Activated B cell treated with CpG ODN at 0.5 μM for 24 hours (primary cell): ENCODE measurements at regions not wholly inside any gene's neighbourhood (a gene's known extent, or its start where the extent isn't known, plus 50 kb on each side); places are given as distances from the start of the nearest gene placed in this dataset.

Source experiments
- ATAC-seq: fragments of 200-7000 bp; cut with Tn5 transposase; one replicate; pipeline ENCODE4 v1.10.0; 2021; ENCODE audit warnings: low read depth, mild to moderate bottlenecking, moderate library complexity
- CTCF ChIA-PET: fragments of 350-600 bp; sonication (Branson Sonifier 250); formaldehyde crosslinking; loops from one replicate; lab custom pipeline; 2021; ENCODE audit warnings: antibody characterized with exemption; lab: Charles Lee
- POLR2A ChIA-PET: fragments of 350-600 bp; sonication (Branson Sonifier 250); formaldehyde crosslinking; loops from one replicate; lab custom pipeline; 2021; ENCODE audit warnings: antibody characterized with exemption; lab: Charles Lee
- DNase-seq: peaks from one replicate; pipeline ENCODE4 v3.0.0; 2022
- H3K27ac Mint-ChIP-seq: one replicate; pipeline ENCODE4 v1.8.0; 2020; ENCODE audit warnings: mixed read lengths
- H3K27me3 Mint-ChIP-seq: one replicate; pipeline ENCODE4 v1.8.0; 2021; ENCODE audit warnings: mixed read lengths
- H3K36me3 Mint-ChIP-seq: one replicate; pipeline ENCODE4 v1.8.0; 2021; ENCODE audit warnings: low read depth, mixed read lengths
- H3K4me1 Mint-ChIP-seq: one replicate; pipeline ENCODE4 v1.8.0; 2021; ENCODE audit warnings: mixed read lengths
- H3K4me3 Mint-ChIP-seq: one replicate; pipeline ENCODE4 v1.8.0; 2020; ENCODE audit warnings: mild to moderate bottlenecking, mixed read lengths
- H3K9me3 Mint-ChIP-seq: one replicate; pipeline ENCODE4 v1.8.0; 2020; ENCODE audit warnings: mixed read lengths
- CTCF ChIP-seq: fragments of 200-600 bp; IDR thresholded peaks from one replicate; pipeline ENCODE4 v1.8.0; 2022; ENCODE audit warnings: antibody characterized with exemption, mild to moderate bottlenecking
- intact Hi-C: fragments of 100-400 bp; cut with micrococcal nuclease; formaldehyde crosslinking; loops from one replicate; pipeline ENCODE4 v1.15.1; 2024

- no peak for ATAC-seq
- no peaks in the 10 kb centered on the region for H3K4me1 Mint-ChIP-seq
- TF ChIP-seq CTCF, result no peak
- H3K4me3 Mint-ChIP-seq, result no peak overlapping the region
- POLR2A ChIA-PET, result no interaction called here
- no peak overlapping the region for H3K27ac Mint-ChIP-seq
- DNase-seq, result no peak
- H3K27me3 Mint-ChIP-seq, result no peaks in the 10 kb centered on the region
- peaks cover 8% of the 10 kb centered on the region for H3K9me3 Mint-ChIP-seq
- CTCF ChIA-PET, result no interaction called here
- intact Hi-C loops, result no loop called here
- no peaks in the 10 kb centered on the region for H3K36me3 Mint-ChIP-seq
Measured at GRCh38 chr11:90874986-90875385, 652.1 kb upstream of the CHORDC1 start.

DNA sequence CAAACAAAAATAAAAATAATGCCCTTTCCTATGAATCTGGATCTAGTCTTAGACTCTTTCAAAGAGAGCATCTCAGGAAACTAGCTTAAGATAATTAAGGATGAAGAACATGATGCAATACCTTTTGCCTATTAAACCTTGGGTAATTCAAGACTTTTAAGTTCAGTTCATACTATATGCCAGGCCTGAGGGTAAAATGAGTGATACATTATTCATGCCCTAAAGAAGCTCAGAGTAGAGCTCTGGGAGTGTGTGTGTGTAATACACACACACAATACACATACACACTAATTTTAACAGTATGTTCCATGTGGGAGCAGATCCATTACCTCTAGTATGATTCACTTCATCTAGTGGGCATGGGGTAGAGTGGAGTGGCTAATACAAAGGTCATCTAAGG lies 651.4 kb upstream of the CHORDC1 start:
- intact Hi-C loops, result no loop called here
- ATAC-seq (no peak), DNase-seq (no peak)
- H3K27ac Mint-ChIP-seq, result no peak overlapping the region
- no peak for TF ChIP-seq CTCF
- peaks cover 8% of the 10 kb centered on the region for H3K9me3 Mint-ChIP-seq
- H3K27me3 Mint-ChIP-seq, result no peaks in the 10 kb centered on the region
- no peaks in the 10 kb centered on the region for H3K36me3 Mint-ChIP-seq
- ChIA-PET CTCF (no interaction called here), POLR2A (no interaction called here)
- H3K4me1 Mint-ChIP-seq, result no peaks in the 10 kb centered on the region
- H3K4me3 Mint-ChIP-seq, result no peak overlapping the region

DNA sequence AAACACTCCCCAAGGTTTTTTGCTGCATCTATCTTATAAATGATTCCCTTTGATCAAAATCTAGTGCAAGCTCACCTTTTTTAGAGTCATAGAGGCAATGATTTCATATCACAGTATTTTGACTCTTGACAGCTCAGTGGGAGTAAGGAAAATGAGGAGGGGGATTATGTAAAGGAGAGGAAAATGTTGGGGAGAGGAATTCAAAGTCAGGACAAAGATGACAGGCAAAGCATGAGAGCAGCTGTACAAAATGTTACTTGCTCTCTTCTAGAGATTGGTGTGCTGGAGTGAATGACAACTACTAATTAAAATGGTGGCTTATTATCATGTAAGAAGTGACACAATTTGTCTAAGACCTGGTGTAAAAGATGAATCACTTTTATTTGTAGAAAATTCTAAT lies 644.6 kb upstream of the CHORDC1 start:
- Mint-ChIP-seq H3K27me3 (no peaks in the 10 kb centered on the region), H3K4me1 (no peaks in the 10 kb centered on the region), H3K4me3 (no peak overlapping the region), H3K36me3 (no peaks in the 10 kb centered on the region), H3K27ac (no peak overlapping the region), H3K9me3 (peaks cover 2% of the 10 kb centered on the region)
- intact Hi-C loops, result no loop called here
- TF ChIP-seq CTCF, result no peak
- POLR2A ChIA-PET, result no interaction called here
- DNase-seq, result no peak
- ATAC-seq, result no peak
- CTCF ChIA-PET, result no interaction called here

DNA sequence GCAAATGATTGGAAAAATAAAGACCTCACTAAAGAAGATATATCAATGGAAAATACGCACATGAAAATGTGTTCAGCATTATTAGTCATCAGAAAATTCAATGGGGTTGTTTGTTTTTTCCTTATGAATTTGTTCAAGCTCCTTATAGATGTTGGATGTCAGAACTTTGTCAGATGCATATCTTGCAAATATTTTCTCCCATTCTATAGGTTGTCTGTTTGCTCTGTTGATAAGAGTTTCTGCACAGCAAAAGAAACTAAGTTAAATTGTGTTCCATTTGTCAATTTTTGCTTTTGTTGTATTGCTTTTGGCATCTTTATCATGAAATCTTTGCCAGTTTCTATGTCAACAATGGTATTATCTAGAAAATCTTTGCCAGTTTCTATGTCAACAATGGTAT lies 633.9 kb upstream of the CHORDC1 start:
- intact Hi-C loops, result no loop called here
- Mint-ChIP-seq H3K36me3 (no peaks in the 10 kb centered on the region), H3K27me3 (no peaks in the 10 kb centered on the region), H3K4me3 (no peak overlapping the region), H3K4me1 (no peaks in the 10 kb centered on the region), H3K9me3 (no peaks in the 10 kb centered on the region), H3K27ac (no peak overlapping the region)
- POLR2A ChIA-PET, result no interaction called here
- DNase-seq (no peak), ATAC-seq (no peak)
- no peak for TF ChIP-seq CTCF
- CTCF ChIA-PET, result no interaction called here

GRCh38 chr11:90855531-90855930 lies 632.7 kb upstream of the CHORDC1 start:
- intact Hi-C loops, result no loop called here
- ChIA-PET CTCF (no interaction called here), POLR2A (no interaction called here)
- ATAC-seq (no peak), DNase-seq (no peak)
- TF ChIP-seq CTCF, result no peak
- Mint-ChIP-seq H3K4me3 (no peak overlapping the region), H3K36me3 (no peaks in the 10 kb centered on the region), H3K9me3 (peaks cover 3% of the 10 kb centered on the region), H3K27ac (no peak overlapping the region), H3K4me1 (no peaks in the 10 kb centered on the region), H3K27me3 (no peaks in the 10 kb centered on the region)
